C4-2B (cell line): ENCODE measurements at regions not wholly inside any gene's neighbourhood (a gene's known extent, or its start where the extent isn't known, plus 50 kb on each side); places are given as distances from the start of the nearest gene placed in this dataset.

Experiments used
- ZFX ChIP-seq: fragments of 450-650 bp; IDR thresholded peaks from 2 replicates; pipeline ENCODE4 v1.6.1; 2017
- TF ChIP-seq, protein P1 (sequence below): fragments of 450-650 bp; conservative IDR thresholded peaks from 2 replicates; pipeline ENCODE4 v1.5.1; 2017; ENCODE audit warnings: mild to moderate bottlenecking

DNA sequence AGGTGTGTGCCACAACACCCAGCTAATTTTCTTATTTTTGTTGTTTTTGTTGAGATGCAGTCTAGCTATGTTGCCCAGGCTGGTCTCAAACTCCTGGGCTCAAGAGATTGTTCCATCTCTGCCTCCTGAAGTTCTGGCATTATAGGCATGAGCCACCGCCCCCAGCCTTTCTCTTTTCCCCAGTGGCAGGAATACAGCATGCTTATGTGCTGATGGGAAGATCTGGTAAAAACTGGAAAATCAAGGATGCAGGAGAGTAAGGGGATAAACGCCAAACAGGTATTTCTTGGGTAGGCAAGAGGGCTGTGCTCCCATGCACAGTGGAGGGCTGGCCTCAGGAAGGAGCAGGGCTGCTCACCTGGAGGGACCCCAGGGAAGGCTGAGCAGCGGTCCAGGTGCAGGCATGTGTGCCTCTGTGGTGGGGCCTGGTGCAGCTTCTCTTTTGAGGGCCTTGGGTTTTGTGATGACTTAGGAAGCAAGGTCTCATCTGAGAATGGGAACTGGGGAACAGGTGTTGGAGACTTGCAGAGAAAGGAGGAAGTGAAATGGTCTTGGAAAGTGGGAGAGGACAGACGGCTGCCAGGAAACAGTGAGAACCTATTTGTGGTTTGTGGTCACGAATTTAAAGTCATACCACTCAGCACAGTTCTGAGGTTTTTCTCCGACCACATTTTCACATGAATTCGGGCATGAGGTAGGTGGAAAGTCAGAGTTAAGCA is 106.5 kb downstream of the TEX26 start:
- TF ChIP-seq, protein P1, sequence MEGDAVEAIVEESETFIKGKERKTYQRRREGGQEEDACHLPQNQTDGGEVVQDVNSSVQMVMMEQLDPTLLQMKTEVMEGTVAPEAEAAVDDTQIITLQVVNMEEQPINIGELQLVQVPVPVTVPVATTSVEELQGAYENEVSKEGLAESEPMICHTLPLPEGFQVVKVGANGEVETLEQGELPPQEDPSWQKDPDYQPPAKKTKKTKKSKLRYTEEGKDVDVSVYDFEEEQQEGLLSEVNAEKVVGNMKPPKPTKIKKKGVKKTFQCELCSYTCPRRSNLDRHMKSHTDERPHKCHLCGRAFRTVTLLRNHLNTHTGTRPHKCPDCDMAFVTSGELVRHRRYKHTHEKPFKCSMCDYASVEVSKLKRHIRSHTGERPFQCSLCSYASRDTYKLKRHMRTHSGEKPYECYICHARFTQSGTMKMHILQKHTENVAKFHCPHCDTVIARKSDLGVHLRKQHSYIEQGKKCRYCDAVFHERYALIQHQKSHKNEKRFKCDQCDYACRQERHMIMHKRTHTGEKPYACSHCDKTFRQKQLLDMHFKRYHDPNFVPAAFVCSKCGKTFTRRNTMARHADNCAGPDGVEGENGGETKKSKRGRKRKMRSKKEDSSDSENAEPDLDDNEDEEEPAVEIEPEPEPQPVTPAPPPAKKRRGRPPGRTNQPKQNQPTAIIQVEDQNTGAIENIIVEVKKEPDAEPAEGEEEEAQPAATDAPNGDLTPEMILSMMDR, result no peak
- TF ChIP-seq ZFX, result no peak
